ENCODE measurements at regions not wholly inside any gene's neighbourhood (a gene's known extent, or its start where the extent isn't known, plus 50 kb on each side); places are given as distances from the start of the nearest gene placed in this dataset.

- TF ChIP-seq CTCF (IDR thresholded peaks at IDR 0.05) = no peak
- TF ChIP-seq POLR2AphosphoS5 (IDR thresholded peaks at IDR 0.05) = no peak
- TF ChIP-seq POLR2A (IDR thresholded peaks at IDR 0.05) = no peak
Observed at GRCh38 chr6:44020148-44020547, 107.1 kb downstream of the MRPL14 start.

All from prostate gland (tissue), 2 donors.